Adrenal gland (tissue), 9 donors: ENCODE measurements at regions not wholly inside any gene's neighbourhood (a gene's known extent, or its start where the extent isn't known, plus 50 kb on each side); places are given as distances from the start of the nearest gene placed in this dataset.
A peak's percentile ranks its signal among the peaks of the same experiment; 100 is the strongest.

Experiments used
- DNase-seq, 7 donors: peaks; one replicate each; pipeline ENCODE4 v3.0.0-alpha.2; 2019 to 2020
- H3K27ac ChIP-seq, 5 donors: fragments of 200-600 bp; sonication (generic) in 4 of 5; 1 replicate in 3 of 5; 2 replicates in 2 of 5; pipeline versions ENCODE4 v1.5.1 to v1.8.0; 2016 to 2020; ENCODE audit warnings: mild to moderate bottlenecking in 1 of 5
- H3K27me3 ChIP-seq: fragments of 200-600 bp; 2 replicates; pipeline ENCODE4 v1.8.0; 2021
- H3K36me3 ChIP-seq, 2 donors: fragments of 200-600 bp; replicated peaks in 1 of 2; 1 replicate in 1 of 2; 2 replicates in 1 of 2; pipeline versions ENCODE4 v1.5.1 to v1.8.0; 2018 to 2022
- H3K4me1 ChIP-seq, 2 donors: fragments of 200-600 bp; replicated peaks in 1 of 2; 1 replicate in 1 of 2; 2 replicates in 1 of 2; pipeline versions ENCODE4 v1.5.1 to v1.8.0; 2018 to 2021
- H3K4me3 ChIP-seq, 4 donors: fragments of 200-600 bp; sonication (generic) in 3 of 4; one replicate each; pipeline ENCODE4 v1.5.1; 2016 to 2018
- H3K9me3 ChIP-seq, 3 donors: fragments of 200-600 bp; sonication (generic) in 1 of 3; replicated peaks in 1 of 3; 1 replicate in 2 of 3; 2 replicates in 1 of 3; pipeline versions ENCODE4 v1.5.1 to v1.8.0; 2016 to 2021
- POLR2A ChIP-seq, 2 donors: fragments of 450-650 bp; IDR thresholded peaks; one replicate each; pipeline ENCODE4 v1.6.1; 2017; ENCODE audit warnings: antibody characterized with exemption in 2 of 2, mild to moderate bottlenecking in 2 of 2, moderate library complexity in 1 of 2
- WGBS, 4 donors: extraction: QIAGEN DNeasy Blood & Tissue Kit in 2 of 4; methylation state at CpG; one replicate each; pipeline versions ENCODE4 v1.1.5 to v1.1.7; 2013 to 2017; 5-methylcytosine and 5-hydroxymethylcytosine counted together
- intact Hi-C, 2 donors: fragments of 100-400 bp; cut with DNase I; formaldehyde crosslinking; loops; one replicate each; pipeline versions ENCODE4 v1.14.1 to v1.15.0; 2022 to 2023
- TF ChIP-seq, protein P1 (sequence below), 6 experiments: fragments of 450-650 bp in 4 of 6; fragments of 200-600 bp in 2 of 6; sonication (generic) in 1 of 6; IDR thresholded peaks; 1 replicate in 5 of 6; 2 replicates in 1 of 6; pipeline versions ENCODE4 v1.5.1 to v1.8.0; 2016 to 2021; ENCODE audit warnings: antibody characterized with exemption in 6 of 6, mild to moderate bottlenecking in 2 of 6, moderate library complexity in 1 of 6
- donor health status: healthy with polysubstance abuse.
- donor health status: Bipolar disorder and iron deficiency.
- donor health status: DM: yes; HTN: yes; CAD: no.
- donor health status: DM: no; HTN: no; CAD: no.
- donor health status: DM: no; HTN: no; CAD: no.

DNA sequence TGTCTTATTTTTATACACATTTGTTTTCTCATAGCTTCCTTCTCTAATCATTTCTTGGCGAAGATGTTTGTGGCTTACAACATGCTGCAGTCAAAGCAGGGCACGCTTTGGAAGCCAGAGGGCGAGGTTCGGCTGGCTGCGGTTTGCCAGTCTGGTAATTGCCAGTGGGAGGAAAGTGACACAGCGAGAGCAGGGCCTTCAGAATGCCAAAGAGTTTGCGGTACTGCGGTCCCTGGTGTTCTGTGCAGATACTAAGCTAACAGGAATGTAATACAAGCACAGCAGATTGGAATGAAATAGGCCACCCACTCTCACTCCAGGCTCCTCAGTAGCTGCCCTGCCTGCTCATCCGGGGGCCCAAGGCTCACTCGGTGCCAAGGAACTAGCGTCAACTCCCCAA lies 58.7 kb upstream of the TGM3 start:
- no peaks in the 10 kb centered on the region for H3K4me1 ChIP-seq
- no peaks in the 10 kb centered on the region for H3K27me3 ChIP-seq
- H3K27ac ChIP-seq: no peak overlapping the region
- no peaks in the 10 kb centered on the region for H3K36me3 ChIP-seq
- WGBS, 4 donors: 66 to 71% (median 68%) methylated on average over 11 of the region's 11 CpGs
- TF ChIP-seq, protein P1, sequence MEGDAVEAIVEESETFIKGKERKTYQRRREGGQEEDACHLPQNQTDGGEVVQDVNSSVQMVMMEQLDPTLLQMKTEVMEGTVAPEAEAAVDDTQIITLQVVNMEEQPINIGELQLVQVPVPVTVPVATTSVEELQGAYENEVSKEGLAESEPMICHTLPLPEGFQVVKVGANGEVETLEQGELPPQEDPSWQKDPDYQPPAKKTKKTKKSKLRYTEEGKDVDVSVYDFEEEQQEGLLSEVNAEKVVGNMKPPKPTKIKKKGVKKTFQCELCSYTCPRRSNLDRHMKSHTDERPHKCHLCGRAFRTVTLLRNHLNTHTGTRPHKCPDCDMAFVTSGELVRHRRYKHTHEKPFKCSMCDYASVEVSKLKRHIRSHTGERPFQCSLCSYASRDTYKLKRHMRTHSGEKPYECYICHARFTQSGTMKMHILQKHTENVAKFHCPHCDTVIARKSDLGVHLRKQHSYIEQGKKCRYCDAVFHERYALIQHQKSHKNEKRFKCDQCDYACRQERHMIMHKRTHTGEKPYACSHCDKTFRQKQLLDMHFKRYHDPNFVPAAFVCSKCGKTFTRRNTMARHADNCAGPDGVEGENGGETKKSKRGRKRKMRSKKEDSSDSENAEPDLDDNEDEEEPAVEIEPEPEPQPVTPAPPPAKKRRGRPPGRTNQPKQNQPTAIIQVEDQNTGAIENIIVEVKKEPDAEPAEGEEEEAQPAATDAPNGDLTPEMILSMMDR (IDR thresholded peaks at IDR 0.05): peak in 2 of 6 experiments; percentile 13 to 25
- TF ChIP-seq POLR2A (IDR thresholded peaks at IDR 0.05): no peak
- intact Hi-C loops: no loop called here
- H3K4me3 ChIP-seq: no peak overlapping the region
- no peaks in the 10 kb centered on the region for H3K9me3 ChIP-seq
- peak in 4 of 7 donors; percentile 29 to 62 (median 51) for DNase-seq

DNA sequence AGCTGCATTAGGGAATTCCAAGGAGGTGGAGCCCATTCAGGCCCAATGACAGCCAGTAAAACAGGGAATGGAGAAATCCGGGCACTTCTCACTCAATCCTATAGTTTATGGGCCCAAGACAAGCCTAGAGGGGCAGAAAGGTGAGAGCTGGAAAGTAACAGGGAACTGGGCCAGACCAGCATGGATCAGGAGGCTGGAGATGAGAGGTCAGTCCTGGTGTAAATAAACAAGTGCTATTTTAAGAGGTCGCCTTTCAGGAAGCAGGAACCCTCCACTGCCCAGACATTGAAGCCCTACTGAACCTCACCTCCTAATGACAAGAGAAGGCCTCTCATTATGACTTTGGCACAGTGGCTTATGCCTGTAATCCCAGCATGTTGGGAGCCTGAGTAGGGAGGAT lies 57.2 kb upstream of the TGM3 start:
- 74 to 82% (median 77%) methylated on average over 2 of the region's 2 CpGs for WGBS, 4 donors
- no peaks in the 10 kb centered on the region for H3K9me3 ChIP-seq
- H3K4me1 ChIP-seq: no peaks in the 10 kb centered on the region
- no peaks in the 10 kb centered on the region for H3K36me3 ChIP-seq
- intact Hi-C loops: no loop called here
- TF ChIP-seq, protein P1 (IDR thresholded peaks at IDR 0.05): no peak
- TF ChIP-seq POLR2A (IDR thresholded peaks at IDR 0.05): no peak
- no peaks in the 10 kb centered on the region for H3K27me3 ChIP-seq
- DNase-seq: no peak
- H3K4me3 ChIP-seq: no peak overlapping the region
- no peak overlapping the region for H3K27ac ChIP-seq

DNA sequence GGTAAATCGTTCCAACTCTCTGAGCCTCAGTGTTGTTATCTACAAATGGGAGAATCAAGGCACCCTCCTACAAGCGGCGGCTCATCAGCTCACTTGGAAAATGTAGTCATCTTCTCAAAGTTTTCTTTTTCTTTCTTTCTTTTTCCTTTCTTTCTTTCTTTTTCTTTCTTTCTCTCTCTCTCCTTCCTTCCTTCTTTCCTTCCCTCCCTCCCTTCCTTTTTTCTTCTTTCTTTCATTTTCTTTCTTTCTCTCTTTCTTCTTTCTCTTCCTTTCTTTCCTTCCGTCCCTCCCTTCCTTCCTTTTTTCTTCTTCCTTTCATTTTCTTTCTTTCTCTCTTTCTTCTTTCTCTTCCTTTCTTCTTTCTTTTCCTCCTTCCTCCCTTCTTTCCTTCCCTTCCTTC lies 55.0 kb upstream of the TGM3 start:
- WGBS, 4 donors: 79 to 87% (median 82%) methylated on average over 3 to 4 of the region's 4 CpGs

DNA sequence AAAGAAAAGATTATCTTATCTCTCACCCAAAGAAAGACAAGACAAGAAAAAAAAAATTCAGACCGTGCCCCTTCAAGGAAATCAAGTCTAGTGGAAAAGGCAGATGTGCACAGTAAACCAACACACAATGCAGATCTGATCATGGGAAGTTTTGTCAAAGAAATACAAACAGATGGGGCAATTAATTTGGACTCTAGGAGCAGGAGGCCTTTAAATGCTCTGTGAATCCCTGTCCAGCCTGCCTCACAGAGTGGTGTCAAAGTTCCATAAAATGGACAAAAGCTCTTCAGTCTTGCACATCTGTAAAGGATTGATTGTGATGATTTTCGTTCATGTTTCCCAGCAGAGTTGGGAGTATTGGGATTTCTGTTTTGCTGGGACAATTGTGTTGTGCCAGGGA lies 53.1 kb upstream of the TGM3 start:
- no peak for DNase-seq
- intact Hi-C loops: no loop called here
- TF ChIP-seq, protein P1 (IDR thresholded peaks at IDR 0.05): no peak
- TF ChIP-seq POLR2A (IDR thresholded peaks at IDR 0.05): no peak
- H3K27me3 ChIP-seq: no peaks in the 10 kb centered on the region
- H3K27ac ChIP-seq: no peak overlapping the region
- 73 to 81% (median 76%) methylated on average over 2 of the region's 2 CpGs for WGBS, 4 donors
- H3K36me3 ChIP-seq: no peaks in the 10 kb centered on the region
- no peaks in the 10 kb centered on the region for H3K4me1 ChIP-seq
- H3K9me3 ChIP-seq: no peaks in the 10 kb centered on the region
- H3K4me3 ChIP-seq: no peak overlapping the region

More for the DNA sequence above, 55.0 kb upstream of the TGM3 start:
- Histone ChIP-seq H3K27me3 (no peaks in the 10 kb centered on the region), H3K4me3 (no peak overlapping the region), H3K27ac (no peak overlapping the region), H3K9me3 (no peaks in the 10 kb centered on the region), H3K4me1 (no peaks in the 10 kb centered on the region), H3K36me3 (no peaks in the 10 kb centered on the region)
- intact Hi-C loops: no loop called here
- DNase-seq: no peak
- TF ChIP-seq POLR2A (IDR thresholded peaks at IDR 0.05): no peak
- TF ChIP-seq, protein P1 (IDR thresholded peaks at IDR 0.05): no peak
